Vagina (tissue), 2 donors: ENCODE measurements at regions not wholly inside any gene's neighbourhood (a gene's known extent, or its start where the extent isn't known, plus 50 kb on each side); places are given as distances from the start of the nearest gene placed in this dataset.

Experiments used
- CTCF ChIP-seq, 3 experiments: fragments of 450-650 bp in 2 of 3; fragments of 200-600 bp in 1 of 3; sonication (generic) in 1 of 3; IDR thresholded peaks; one replicate each; pipeline ENCODE4 v1.5.1; 2017 to 2019; ENCODE audit warnings: antibody characterized with exemption in 3 of 3, mild to moderate bottlenecking in 2 of 3, moderate library complexity in 2 of 3
- POLR2A ChIP-seq, 2 donors: fragments of 450-650 bp; IDR thresholded peaks; one replicate each; pipeline ENCODE4 v1.6.1; 2017; ENCODE audit warnings: antibody characterized with exemption in 2 of 2, mild to moderate bottlenecking in 2 of 2, moderate library complexity in 2 of 2

GRCh38 chr2:239516954-239517305, 116.1 kb upstream of the HDAC4 start:
- no peak for TF ChIP-seq CTCF (IDR thresholded peaks at IDR 0.05)
- no peak for TF ChIP-seq POLR2A (IDR thresholded peaks at IDR 0.05)
